ENCODE measurements at regions not wholly inside any gene's neighbourhood (a gene's known extent, or its start where the extent isn't known, plus 50 kb on each side); places are given as distances from the start of the nearest gene placed in this dataset.
"Not testable (repeated sequence)": the region's sequence is repeated elsewhere in the genome, so short reads cannot be mapped to it uniquely, and the experiment has no call there.

- not testable (repeated sequence) for TF ChIP-seq CTCF, POLR2A, POLR2AphosphoS5 (IDR thresholded peaks at IDR 0.05)
Observed at GRCh38 chr21:13893025-13893424, 283.4 kb downstream of the POTED start.

Measured in breast epithelium (tissue), 3 donors.